ENCODE measurements at regions not wholly inside any gene's neighbourhood (a gene's known extent, or its start where the extent isn't known, plus 50 kb on each side); places are given as distances from the start of the nearest gene placed in this dataset.
"Not testable (repeated sequence)": the region's sequence is repeated elsewhere in the genome, so short reads cannot be mapped to it uniquely, and the experiment has no call there.

DNA sequence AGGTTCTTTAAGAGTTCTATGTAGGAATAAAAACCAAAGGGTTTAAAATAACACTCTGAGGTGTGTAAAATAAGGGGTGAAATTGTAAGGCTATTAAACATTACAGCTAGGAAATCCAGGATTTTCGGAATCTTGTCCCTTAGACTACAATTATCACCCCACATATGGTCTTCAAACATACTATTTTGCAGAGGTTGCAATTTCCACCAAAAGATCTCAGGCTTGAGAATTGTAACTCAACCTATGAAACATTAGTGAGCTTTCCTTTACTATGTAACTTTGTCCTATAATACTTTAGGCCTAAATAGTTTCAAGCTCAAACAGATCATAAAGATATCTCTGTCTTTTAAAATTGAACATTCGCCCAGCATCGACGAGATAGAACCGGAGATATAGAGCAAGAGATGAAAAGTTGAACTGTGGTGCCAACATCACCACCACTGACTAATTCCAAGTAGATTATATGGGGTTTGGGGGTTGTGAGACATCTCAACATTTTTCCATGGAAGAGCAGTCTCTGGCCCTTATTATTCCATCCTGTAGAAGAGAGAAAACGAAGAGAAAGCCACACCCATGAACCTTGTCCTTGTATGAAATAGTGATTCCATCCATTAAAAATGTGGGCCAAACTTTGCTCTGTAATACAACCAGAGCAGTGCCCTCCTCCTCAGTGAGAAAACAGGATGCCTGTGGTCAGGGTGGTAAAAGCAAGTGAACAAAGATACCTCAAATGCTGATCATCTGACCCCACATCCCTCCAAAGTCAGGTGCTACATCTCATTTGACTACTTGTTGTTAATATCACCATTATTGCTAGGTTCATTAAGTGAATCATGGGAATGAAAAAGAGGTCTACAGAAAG is 284.5 kb upstream of the GJE1 start:
- ChIA-PET POLR2A (no interaction called here), CTCF (no interaction called here)
- no peak overlapping the region for H3K4me3 Mint-ChIP-seq
- H3K27me3 Mint-ChIP-seq = no peaks in the 10 kb centered on the region
- peaks cover 44% of the 10 kb centered on the region for H3K4me1 Mint-ChIP-seq (ENCODE audit: low read depth)
- no peaks in the 10 kb centered on the region for H3K9me3 Mint-ChIP-seq
- intact Hi-C loops (cut with micrococcal nuclease) = no loop called here
- peak; percentile 39 for DNase-seq
- H3K36me3 Mint-ChIP-seq = peaks cover 2% of the 10 kb centered on the region
- peak overlapping the region; percentile 54 for H3K27ac Mint-ChIP-seq

DNA sequence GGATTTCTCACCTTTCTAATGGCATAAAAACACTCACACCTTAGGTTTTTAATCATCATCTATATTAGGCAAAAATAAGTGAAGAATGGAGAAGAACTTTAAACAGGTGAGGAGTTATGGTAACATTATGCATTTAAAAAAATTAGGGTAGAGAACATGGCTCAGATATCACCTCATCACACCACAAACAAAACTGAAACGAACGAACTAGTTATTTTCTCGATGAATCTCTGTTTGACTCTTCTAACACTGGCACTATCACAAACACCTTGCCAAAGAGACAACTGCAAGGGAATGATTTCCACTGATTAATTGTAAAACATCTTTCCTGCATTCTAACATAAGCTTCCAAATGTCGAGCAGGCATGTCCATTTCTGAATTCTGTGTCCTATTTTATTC is 286.1 kb upstream of the GJE1 start:
- CTCF ChIA-PET = no interaction called here

DNA sequence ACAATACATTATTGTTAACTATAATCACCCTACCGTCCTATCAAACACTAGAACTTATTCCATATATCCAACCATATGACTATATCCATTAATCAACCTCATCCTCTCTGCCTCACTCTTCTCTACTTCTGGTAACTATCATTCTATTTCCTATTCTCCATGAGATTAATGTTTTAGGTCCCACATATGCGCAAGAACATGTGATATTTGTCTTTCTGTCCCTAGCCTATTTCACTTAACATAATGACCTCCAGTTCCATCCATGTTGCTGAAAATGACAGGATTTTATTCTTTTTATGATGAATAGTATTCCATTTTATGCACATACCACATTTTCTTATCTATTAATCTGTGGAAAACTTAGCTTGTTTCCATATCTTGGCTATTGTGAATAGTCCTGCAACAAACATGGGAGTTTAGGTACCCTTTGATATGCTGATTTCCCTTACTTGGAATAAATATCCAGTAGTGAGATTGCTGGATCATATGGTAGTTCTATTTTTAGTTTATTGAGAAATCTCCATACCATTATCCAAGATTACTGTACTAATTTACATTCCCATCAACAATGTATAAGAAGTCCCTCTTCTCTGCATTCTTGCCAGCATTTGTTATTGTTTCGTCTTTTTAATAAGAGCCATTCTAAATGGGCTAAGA is 289.4 kb upstream of the GJE1 start:
- intact Hi-C loops (cut with micrococcal nuclease) = no loop called here
- CTCF ChIA-PET = no interaction called here
- POLR2A ChIA-PET = no interaction called here
- DNase-seq = no peak
- H3K9me3 Mint-ChIP-seq = no peaks in the 10 kb centered on the region
- H3K4me3 Mint-ChIP-seq = no peak overlapping the region
- no peaks in the 10 kb centered on the region for H3K27me3 Mint-ChIP-seq
- no peak overlapping the region for H3K27ac Mint-ChIP-seq
- no peaks in the 10 kb centered on the region for H3K36me3 Mint-ChIP-seq
- peaks cover 26% of the 10 kb centered on the region for H3K4me1 Mint-ChIP-seq (ENCODE audit: low read depth)

More for the DNA sequence above, 286.1 kb upstream of the GJE1 start:
- POLR2A ChIA-PET = no interaction called here
- no peak for DNase-seq
- Mint-ChIP-seq H3K27me3 (no peaks in the 10 kb centered on the region), H3K4me3 (no peak overlapping the region), H3K4me1 (ENCODE audit: low read depth) (peaks cover 44% of the 10 kb centered on the region), H3K27ac (peak overlapping the region; percentile 40), H3K9me3 (no peaks in the 10 kb centered on the region), H3K36me3 (no peaks in the 10 kb centered on the region)
- intact Hi-C loops (cut with micrococcal nuclease) = no loop called here

DNA sequence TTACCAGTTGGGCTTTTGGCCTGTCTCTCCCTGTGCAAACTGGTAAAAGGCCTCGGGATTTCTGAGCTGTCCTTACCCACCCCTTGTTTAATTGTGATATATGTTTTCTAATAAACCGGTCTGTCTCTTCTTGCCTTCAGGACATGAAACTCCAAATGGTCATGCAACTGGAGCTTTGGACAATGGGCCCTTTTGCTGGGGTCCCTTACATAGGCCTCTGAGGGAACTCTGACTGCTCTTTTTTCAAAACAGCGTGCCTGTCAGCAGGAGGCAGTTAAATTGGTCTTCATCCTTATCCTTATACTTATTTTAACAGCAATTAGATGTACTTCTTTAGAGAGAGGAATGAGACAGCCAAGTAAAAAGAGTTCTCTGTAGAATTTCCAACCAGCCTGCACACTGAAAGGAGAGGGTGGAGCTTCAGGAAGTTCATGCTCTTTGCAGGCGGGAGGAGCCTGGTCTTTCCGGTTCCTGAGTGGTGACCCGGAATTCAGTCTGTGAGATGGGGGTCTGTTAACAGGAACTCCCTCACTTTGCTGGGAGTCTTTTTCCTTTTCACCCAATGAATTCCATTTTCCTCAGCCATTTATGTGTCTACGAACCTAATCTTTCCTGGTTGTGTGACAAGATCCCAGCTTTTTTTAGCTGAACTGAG is 299.6 kb upstream of the GJE1 start:
- Mint-ChIP-seq H3K4me1 (ENCODE audit: low read depth) (no peaks in the 10 kb centered on the region), H3K27ac (no peak overlapping the region), H3K9me3 (no peaks in the 10 kb centered on the region), H3K36me3 (no peaks in the 10 kb centered on the region), H3K4me3 (no peak overlapping the region), H3K27me3 (no peaks in the 10 kb centered on the region)
- intact Hi-C loops (cut with micrococcal nuclease) = no loop called here
- no peak for DNase-seq
- CTCF ChIA-PET = no interaction called here
- POLR2A ChIA-PET = no interaction called here

DNA sequence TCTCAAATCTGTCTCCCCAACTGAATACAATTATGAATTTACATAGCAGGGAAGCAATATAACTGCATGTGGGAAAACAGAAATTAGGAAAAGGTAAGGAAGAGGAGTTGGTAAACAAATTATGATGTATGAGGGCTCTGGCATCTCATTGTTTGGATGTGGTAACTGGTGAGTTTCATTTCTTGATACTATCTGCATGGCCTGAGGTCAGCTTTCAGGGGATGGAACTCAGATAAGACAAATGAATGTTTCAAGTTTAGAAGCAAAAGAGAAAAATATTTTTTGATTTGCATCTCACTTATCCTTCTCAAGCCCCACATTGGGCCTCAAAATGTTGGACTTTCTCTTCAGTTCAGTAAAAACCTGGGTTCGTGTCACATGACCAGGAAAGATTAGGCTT is 302.2 kb upstream of the GJE1 start:
- Mint-ChIP-seq H3K9me3 (no peaks in the 10 kb centered on the region), H3K36me3 (no peaks in the 10 kb centered on the region), H3K27me3 (no peaks in the 10 kb centered on the region), H3K4me3 (no peak overlapping the region), H3K27ac (no peak overlapping the region), H3K4me1 (ENCODE audit: low read depth) (no peaks in the 10 kb centered on the region)
- no peak for DNase-seq
- ChIA-PET POLR2A (no interaction called here), CTCF (no interaction called here)
- intact Hi-C loops (cut with micrococcal nuclease) = no loop called here

DNA sequence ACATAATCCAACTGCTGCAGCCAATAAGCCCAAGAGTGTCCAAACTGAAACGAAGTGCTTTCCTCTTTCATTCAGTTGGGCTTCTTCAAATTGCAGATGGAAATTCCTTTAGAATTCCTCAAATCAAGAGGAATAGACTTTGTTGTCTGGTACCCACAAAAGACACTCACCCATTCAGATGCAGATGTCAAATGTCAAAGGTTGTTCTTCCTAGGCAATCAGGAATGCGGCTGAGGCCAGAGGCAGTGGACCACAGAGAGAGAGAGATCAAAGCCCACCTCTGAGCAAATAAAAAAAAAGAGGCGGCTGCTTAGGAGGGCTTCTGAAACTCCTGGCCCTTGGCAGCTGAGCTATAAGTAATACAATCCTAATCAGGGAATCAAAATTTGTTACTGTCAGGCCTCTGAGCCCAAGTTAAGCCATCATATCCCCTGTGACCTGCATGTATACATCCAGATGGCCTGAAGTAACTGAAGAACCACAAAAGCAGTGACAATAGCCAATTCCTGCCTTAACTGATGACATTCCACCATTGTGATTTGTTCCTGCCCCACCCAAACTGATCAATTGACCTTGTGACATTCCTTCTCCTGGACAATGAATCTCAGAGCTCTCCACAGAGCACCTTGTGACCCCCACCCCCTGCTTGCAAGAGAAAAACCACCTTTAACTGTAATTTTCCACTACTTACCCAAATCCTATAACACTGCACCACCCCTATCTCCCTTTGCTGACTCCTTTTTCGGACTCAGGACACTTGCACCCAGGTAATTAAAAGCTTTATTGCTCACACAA is 303.0 kb upstream of the GJE1 start:
- Mint-ChIP-seq H3K4me3 (no peak overlapping the region), H3K27ac (no peak overlapping the region), H3K36me3 (no peaks in the 10 kb centered on the region), H3K4me1 (ENCODE audit: low read depth) (no peaks in the 10 kb centered on the region), H3K9me3 (no peaks in the 10 kb centered on the region), H3K27me3 (no peaks in the 10 kb centered on the region)
- intact Hi-C loops (cut with micrococcal nuclease) = no loop called here
- ChIA-PET CTCF (no interaction called here), POLR2A (no interaction called here)
- DNase-seq = no peak

DNA sequence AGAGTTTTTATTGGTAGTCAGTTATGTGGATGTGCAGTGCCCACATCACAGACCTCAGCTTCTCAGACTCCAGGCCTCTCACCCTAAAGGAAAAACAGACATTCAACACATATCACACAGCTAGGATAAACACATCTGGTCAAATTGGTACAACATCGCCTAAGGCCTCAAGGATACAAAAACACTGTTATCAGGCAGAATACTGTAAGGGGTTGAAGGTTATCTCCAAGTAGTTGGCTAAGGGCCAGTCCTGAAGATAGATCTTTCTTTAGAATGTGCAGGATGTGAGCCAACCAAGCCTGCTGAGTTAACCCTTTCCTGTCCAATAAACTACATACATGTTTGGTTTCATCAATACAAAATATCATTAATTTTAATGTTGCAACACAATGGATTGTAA is 308.4 kb upstream of the GJE1 start:
- Mint-ChIP-seq H3K4me3 (no peak overlapping the region), H3K36me3 (peaks cover 7% of the 10 kb centered on the region), H3K4me1 (ENCODE audit: low read depth) (no peaks in the 10 kb centered on the region), H3K9me3 (peaks cover 10% of the 10 kb centered on the region), H3K27ac (no peak overlapping the region), H3K27me3 (no peaks in the 10 kb centered on the region)
- intact Hi-C loops (cut with micrococcal nuclease) = no loop called here
- ChIA-PET CTCF (no interaction called here), POLR2A (no interaction called here)
- no peak for DNase-seq

DNA sequence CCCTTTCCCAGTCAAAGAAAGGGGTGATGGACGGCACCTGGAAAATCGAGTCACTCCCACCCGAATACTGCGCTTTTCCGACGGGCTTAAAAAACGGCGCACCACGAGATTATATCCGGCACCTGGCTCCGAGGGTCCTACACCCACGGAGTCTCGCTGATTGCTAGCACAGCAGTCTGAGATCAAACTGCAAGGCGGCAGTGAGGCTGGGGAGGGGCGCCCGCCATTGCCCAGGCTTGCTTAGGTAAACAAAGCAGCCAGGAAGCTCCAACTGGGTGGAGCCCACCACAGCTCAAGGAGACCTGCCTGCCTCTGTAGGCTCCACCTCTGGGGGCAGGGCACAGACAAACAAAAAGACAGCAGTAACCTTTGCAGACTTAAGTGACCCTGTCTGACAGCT is 317.7 kb upstream of the GJE1 start:
- H3K36me3 Mint-ChIP-seq; H3K4me1 Mint-ChIP-seq (ENCODE audit: low read depth); H3K9me3 Mint-ChIP-seq; H3K27ac Mint-ChIP-seq; intact Hi-C loops (cut with micrococcal nuclease); H3K27me3 Mint-ChIP-seq; CTCF ChIA-PET; DNase-seq; H3K4me3 Mint-ChIP-seq; POLR2A ChIA-PET: not testable (repeated sequence)

DNA sequence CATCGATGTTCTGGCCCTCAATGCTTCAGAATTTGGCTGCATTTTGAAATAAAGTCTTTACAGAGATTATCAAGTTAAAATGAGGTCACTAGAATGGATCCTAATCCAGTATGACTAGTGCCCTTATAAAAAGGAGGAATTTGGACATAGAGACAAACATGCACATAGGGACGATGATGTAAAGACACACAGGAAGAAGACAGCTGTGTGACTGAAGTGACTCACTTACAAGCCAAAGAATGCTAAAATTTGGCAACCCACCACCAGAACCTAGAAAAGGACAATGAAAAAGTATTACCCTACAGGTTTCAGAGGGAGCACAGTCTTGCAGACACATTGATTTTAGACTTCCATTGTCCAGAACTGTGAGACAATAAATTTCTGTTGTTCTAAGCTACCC is 322.8 kb upstream of the GJE1 start:
- ChIA-PET CTCF (no interaction called here), POLR2A (no interaction called here)
- Mint-ChIP-seq H3K36me3 (no peaks in the 10 kb centered on the region), H3K27ac (no peak overlapping the region), H3K4me3 (no peak overlapping the region), H3K9me3 (no peaks in the 10 kb centered on the region), H3K4me1 (ENCODE audit: low read depth) (peaks cover under 1% of the 10 kb centered on the region), H3K27me3 (no peaks in the 10 kb centered on the region)
- DNase-seq = no peak
- intact Hi-C loops (cut with micrococcal nuclease) = no loop called here

DNA sequence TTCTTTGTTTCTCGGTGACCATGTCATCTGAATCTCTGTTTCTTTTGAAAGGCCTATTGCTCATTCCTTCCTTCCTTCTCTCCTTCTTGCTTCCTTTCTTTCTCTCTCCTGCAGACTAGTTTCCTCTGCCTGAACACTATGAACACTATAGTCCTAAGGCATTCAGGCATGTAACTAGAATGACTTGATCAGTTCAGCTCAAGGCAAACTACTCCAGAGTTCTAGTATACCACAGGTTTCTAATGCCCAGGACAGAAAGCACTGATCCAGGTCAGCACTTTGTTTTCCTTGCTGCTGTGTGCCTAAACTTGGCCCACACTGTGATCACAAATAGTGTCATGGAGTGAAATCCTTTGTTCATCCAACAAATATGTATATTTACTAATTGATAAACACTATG is 324.1 kb upstream of the GJE1 start:
- ChIA-PET CTCF (no interaction called here), POLR2A (no interaction called here)
- H3K4me1 Mint-ChIP-seq (ENCODE audit: low read depth) = peaks cover 4% of the 10 kb centered on the region
- H3K36me3 Mint-ChIP-seq = no peaks in the 10 kb centered on the region
- intact Hi-C loops (cut with micrococcal nuclease) = no loop called here
- no peaks in the 10 kb centered on the region for H3K27me3 Mint-ChIP-seq
- no peak for DNase-seq
- no peak overlapping the region for H3K4me3 Mint-ChIP-seq
- no peak overlapping the region for H3K27ac Mint-ChIP-seq
- no peaks in the 10 kb centered on the region for H3K9me3 Mint-ChIP-seq

DNA sequence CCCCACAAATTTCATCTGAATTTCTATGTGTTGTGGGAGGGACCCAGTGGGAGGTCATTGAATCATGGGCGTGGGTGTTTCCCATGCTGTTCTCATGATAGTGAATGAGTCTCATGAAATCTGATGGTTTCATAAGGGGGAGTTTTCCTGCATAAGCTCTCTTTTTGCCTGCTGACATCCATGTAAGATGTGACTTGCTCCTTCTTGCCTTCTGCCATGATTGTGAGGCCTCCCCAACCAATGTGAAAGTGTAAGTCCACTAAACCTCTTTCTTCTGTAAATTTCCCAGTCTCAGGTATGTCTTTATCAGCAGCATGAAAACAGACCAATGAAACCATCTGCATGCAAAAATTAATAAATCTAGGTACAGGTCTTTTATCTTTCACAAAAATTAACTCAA is 331.8 kb upstream of the GJE1 start:
- H3K27ac Mint-ChIP-seq; intact Hi-C loops (cut with micrococcal nuclease); POLR2A ChIA-PET; H3K36me3 Mint-ChIP-seq; H3K4me3 Mint-ChIP-seq; DNase-seq; CTCF ChIA-PET; H3K27me3 Mint-ChIP-seq; H3K4me1 Mint-ChIP-seq (ENCODE audit: low read depth): not testable (repeated sequence)
- H3K9me3 Mint-ChIP-seq = peaks cover 14% of the 10 kb centered on the region

DNA sequence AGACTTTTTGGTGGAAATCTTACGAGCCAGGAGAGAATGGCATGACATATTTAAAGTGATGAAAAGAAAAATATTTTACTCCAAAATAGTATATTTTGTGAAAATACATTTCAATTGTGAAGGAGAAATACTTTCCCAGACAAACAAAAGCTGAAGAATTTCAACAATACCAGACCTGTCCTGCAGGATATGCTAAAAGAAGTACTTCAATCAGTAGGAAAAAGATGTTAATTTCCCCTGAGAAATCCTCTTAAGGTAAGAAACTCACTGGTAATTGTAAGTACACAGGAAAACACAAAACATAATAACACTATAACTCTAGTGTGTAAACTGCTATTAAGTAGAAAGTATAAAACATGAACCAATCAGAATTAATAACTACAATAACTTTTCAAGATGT is 341.8 kb upstream of the GJE1 start:
- Mint-ChIP-seq H3K4me3 (no peak overlapping the region), H3K9me3 (peaks cover 5% of the 10 kb centered on the region), H3K4me1 (ENCODE audit: low read depth) (no peaks in the 10 kb centered on the region), H3K27ac (no peak overlapping the region), H3K27me3 (no peaks in the 10 kb centered on the region), H3K36me3 (no peaks in the 10 kb centered on the region)
- ChIA-PET POLR2A (no interaction called here), CTCF (no interaction called here)
- DNase-seq = no peak
- intact Hi-C loops (cut with micrococcal nuclease) = no loop called here
